Neuronal stem cell (in vitro differentiated cells): ENCODE measurements at regions not wholly inside any gene's neighbourhood (a gene's known extent, or its start where the extent isn't known, plus 50 kb on each side); places are given as distances from the start of the nearest gene placed in this dataset.

Source experiments
- DNase-seq: peaks from one replicate; pipeline ENCODE4 v3.0.0-alpha.2; 2013; ENCODE audit warnings: low spot score
- H2AFZ ChIP-seq: one replicate; pipeline ENCODE4 v1.6.1; 2013; ENCODE audit warnings: mild to moderate bottlenecking, low read length, inconsistent platforms
- H2AK5ac ChIP-seq: 2 replicates; pipeline ENCODE4 v1.6.1; 2013; ENCODE audit warnings: low read depth, mild to moderate bottlenecking, inconsistent platforms, low read length, moderate library complexity, mixed read lengths
- H2BK120ac ChIP-seq: 2 replicates; pipeline ENCODE4 v1.6.1; 2013; ENCODE audit warnings: low read depth, mild to moderate bottlenecking, inconsistent platforms, low read length, moderate library complexity, mixed read lengths
- H2BK12ac ChIP-seq: one replicate; pipeline ENCODE4 v1.6.1; 2013; ENCODE audit warnings: low read length, inconsistent platforms
- H2BK15ac ChIP-seq: 2 replicates; pipeline ENCODE4 v1.6.1; 2013; ENCODE audit warnings: mild to moderate bottlenecking, low read length, inconsistent platforms, mixed read lengths
- H2BK5ac ChIP-seq: one replicate; pipeline ENCODE4 v1.6.1; 2013; ENCODE audit warnings: inconsistent platforms, mild to moderate bottlenecking, low read length, moderate library complexity
- H3K14ac ChIP-seq: one replicate; pipeline ENCODE4 v1.6.1; 2013; ENCODE audit warnings: low read length, inconsistent platforms
- H3K18ac ChIP-seq: 2 replicates; pipeline ENCODE4 v1.6.1; 2013; ENCODE audit warnings: low read length, inconsistent platforms
- H3K23ac ChIP-seq: 2 replicates; pipeline ENCODE4 v1.6.1; 2013; ENCODE audit warnings: low read depth, mild to moderate bottlenecking, mixed read lengths, low read length, inconsistent platforms; ENCODE audit not compliant: poor library complexity
- H3K27ac ChIP-seq: replicated peaks from 3 replicates; pipeline ENCODE4 v1.5.1; 2013; ENCODE audit warnings: low read length, inconsistent platforms
- H3K27me3 ChIP-seq, 3 experiments: 2 replicates each; pipeline ENCODE4 v1.6.1; 2013; ENCODE audit warnings: low read length in 3 of 3, mild to moderate bottlenecking in 2 of 3, inconsistent platforms in 1 of 3, low read depth in 1 of 3, mixed read lengths in 1 of 3, moderate library complexity in 1 of 3; ENCODE audit not compliant: control insufficient read depth in 3 of 3, insufficient read depth in 3 of 3
- H3K36me3 ChIP-seq, 2 donors: replicated peaks in 1 of 2; 2 replicates each; pipeline ENCODE4 v1.6.1; 2013; ENCODE audit warnings: low read length in 2 of 2; ENCODE audit not compliant: control insufficient read depth in 2 of 2, insufficient read depth in 2 of 2
- H3K4ac ChIP-seq: 2 replicates; pipeline ENCODE4 v1.6.1; 2013; ENCODE audit warnings: inconsistent platforms, mild to moderate bottlenecking, low read length, moderate library complexity
- H3K4me1 ChIP-seq, 2 donors: 1 replicate in 1 of 2; 2 replicates in 1 of 2; pipeline ENCODE4 v1.6.1; 2013; ENCODE audit warnings: low read length in 2 of 2, low read depth in 1 of 2; ENCODE audit not compliant: control insufficient read depth in 2 of 2, insufficient read depth in 1 of 2
- H3K4me2 ChIP-seq: one replicate; pipeline ENCODE4 v1.6.1; 2013; ENCODE audit warnings: mild to moderate bottlenecking, low read length, inconsistent platforms; ENCODE audit not compliant: insufficient read depth, poor library complexity, severe bottlenecking
- H3K4me3 ChIP-seq, 2 donors: 2 replicates each; pipeline ENCODE4 v1.5.1; 2013; ENCODE audit warnings: low read length in 2 of 2, mild to moderate bottlenecking in 2 of 2, inconsistent platforms in 1 of 2, moderate library complexity in 1 of 2
- H3K79me1 ChIP-seq: one replicate; pipeline ENCODE4 v1.6.1; 2013; ENCODE audit warnings: low read depth, mild to moderate bottlenecking, inconsistent platforms, low read length, moderate library complexity
- H3K9ac ChIP-seq: one replicate; pipeline ENCODE4 v1.6.1; 2013; ENCODE audit warnings: mild to moderate bottlenecking, low read depth, low read length, inconsistent platforms; ENCODE audit not compliant: poor library complexity
- H3K9me3 ChIP-seq, 2 donors: replicated peaks in 1 of 2; 2 replicates each; pipeline versions ENCODE3 to v1.6.1; 2013; ENCODE audit warnings: low read length in 2 of 2, mild to moderate bottlenecking in 2 of 2, inconsistent platforms in 1 of 2, low read depth in 1 of 2, mixed read lengths in 1 of 2, moderate library complexity in 1 of 2; ENCODE audit not compliant: control insufficient read depth in 2 of 2, insufficient read depth in 1 of 2
- H4K8ac ChIP-seq: one replicate; pipeline ENCODE4 v1.6.1; 2013; ENCODE audit warnings: low read depth, mild to moderate bottlenecking, inconsistent platforms, low read length, moderate library complexity
- H4K91ac ChIP-seq: one replicate; pipeline ENCODE4 v1.6.1; 2013; ENCODE audit warnings: low read length, low read depth, mild to moderate bottlenecking, inconsistent platforms; ENCODE audit not compliant: poor library complexity
- WGBS, 2 donors: extraction: QIAGEN DNeasy Blood & Tissue Kit; methylation state at CpG; one replicate each; pipeline ENCODE4 v1.1.7; 2013; ENCODE audit warnings: missing lambda C conversion rate in 2 of 2, mixed read lengths in 1 of 2; ENCODE audit not compliant: insufficient read length in 2 of 2, insufficient replicate concordance in 1 of 2; ENCODE audit errors: extremely low coverage in 2 of 2; 5-methylcytosine and 5-hydroxymethylcytosine counted together

DNA sequence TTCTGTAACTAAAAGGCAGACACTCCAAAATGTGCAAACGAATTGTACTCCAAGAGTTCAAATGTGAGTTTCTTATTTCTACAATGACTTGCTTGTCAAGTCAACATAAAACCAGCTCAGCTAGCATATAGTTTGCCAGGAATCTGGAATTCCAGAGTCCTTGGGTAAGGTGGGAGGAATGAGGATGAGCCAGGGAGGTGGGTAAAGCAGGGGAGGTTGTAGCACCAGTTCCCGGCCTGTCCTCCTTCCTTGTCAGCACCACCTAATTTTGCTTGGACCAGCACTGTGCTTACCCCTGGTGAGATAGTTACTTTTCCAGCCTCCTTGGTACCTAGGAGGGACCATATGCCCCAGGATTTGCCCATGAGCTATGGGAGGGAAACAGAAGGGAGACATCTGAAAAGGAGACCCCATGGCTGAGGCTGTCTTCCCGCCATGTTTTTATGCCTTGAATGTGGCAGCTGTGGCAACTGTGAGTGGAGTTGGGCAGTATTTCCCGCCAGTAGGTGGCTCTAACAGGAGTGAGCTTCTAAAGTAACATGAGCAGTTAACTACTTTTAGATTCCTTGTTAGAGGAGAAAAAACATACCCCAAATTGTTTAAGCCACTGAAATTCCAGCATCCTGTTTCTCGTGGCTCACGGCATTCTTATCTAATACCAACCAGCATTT is 302.5 kb downstream of the TENT4A start:
- Histone ChIP-seq H3K27ac (no peak overlapping the region), H4K8ac (no peak overlapping the region), H4K91ac (no peak overlapping the region), H3K14ac (peak overlapping the region; percentile 10), H2BK12ac (no peak overlapping the region), H3K23ac (no peak overlapping the region), H3K36me3 (no peaks in the 10 kb centered on the region), H3K79me1 (no peaks in the 10 kb centered on the region), H2BK5ac (no peak overlapping the region), H3K4me2 (no peak overlapping the region), H3K4me3 (no peak overlapping the region), H3K18ac (no peak overlapping the region), H3K9ac (no peak overlapping the region), H3K4ac (no peak overlapping the region), H2BK120ac (no peak overlapping the region), H2AK5ac (no peak overlapping the region), H3K27me3 (peaks cover 0 to 5% (median 0%) of the 10 kb centered on the region in 3 experiments), H3K4me1 (no peaks in the 10 kb centered on the region), H2AFZ (no peak overlapping the region), H2BK15ac (no peak overlapping the region), H3K9me3 (no peaks in the 10 kb centered on the region)
- no peak for DNase-seq
- WGBS, 2 donors: no CpG with 5 or more reads among the region's 6 CpGs

- no peak overlapping the region for H3K23ac ChIP-seq
- no peak overlapping the region for H3K9ac ChIP-seq
- WGBS, 2 donors: no CpG with 5 or more reads among the region's 10 CpGs
- H4K8ac ChIP-seq: no peak overlapping the region
- H2AK5ac ChIP-seq: peak overlapping the region; percentile 91
- no peaks in the 10 kb centered on the region for H3K36me3 ChIP-seq
- H3K27me3 ChIP-seq: peaks cover 0 to 5% (median 0%) of the 10 kb centered on the region in 3 experiments
- no peak overlapping the region for H3K4me2 ChIP-seq
- no peaks in the 10 kb centered on the region for H3K4me1 ChIP-seq
- no peak overlapping the region for H3K14ac ChIP-seq
- no peak overlapping the region for H2AFZ ChIP-seq
- H3K4ac ChIP-seq: no peak overlapping the region
- H2BK15ac ChIP-seq: no peak overlapping the region
- no peak overlapping the region for H3K27ac ChIP-seq
- H2BK120ac ChIP-seq: no peak overlapping the region
- H3K79me1 ChIP-seq: no peaks in the 10 kb centered on the region
- no peak overlapping the region for H2BK5ac ChIP-seq
- no peak for DNase-seq
- peaks cover under 1 to 3% of the 10 kb centered on the region in 2 donors for H3K9me3 ChIP-seq
- H3K4me3 ChIP-seq: no peak overlapping the region
- no peak overlapping the region for H2BK12ac ChIP-seq
- H3K18ac ChIP-seq: peak overlapping the region; percentile 82
- no peak overlapping the region for H4K91ac ChIP-seq
Observed at GRCh38 chr5:7016999-7017747, 303.9 kb downstream of the TENT4A start.

GRCh38 chr5:7018198-7018597 is 305.0 kb downstream of the TENT4A start:
- Histone ChIP-seq H3K79me1 (no peaks in the 10 kb centered on the region), H2BK5ac (no peak overlapping the region)

DNA sequence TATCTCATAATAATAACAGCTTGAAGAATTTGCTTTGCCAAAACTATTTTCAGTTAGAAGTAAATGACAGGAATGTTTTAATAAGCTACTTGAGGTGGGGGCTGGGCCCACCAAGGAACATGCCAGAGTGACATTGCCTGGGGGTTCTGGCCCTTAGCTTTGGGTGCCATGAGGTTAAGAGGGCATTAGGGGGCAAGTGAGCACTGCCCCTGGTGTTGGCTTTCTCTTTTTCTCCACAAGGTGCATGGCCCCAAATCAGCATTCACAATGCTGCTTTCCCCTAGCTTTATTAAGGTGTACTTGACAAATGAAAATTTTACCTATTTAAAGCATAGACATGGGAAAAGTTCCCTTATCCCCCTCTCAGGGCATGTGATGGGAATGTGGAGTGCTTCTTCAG is 305.4 kb downstream of the TENT4A start:
- H3K79me1 ChIP-seq: no peaks in the 10 kb centered on the region
- no peak overlapping the region for H2BK120ac ChIP-seq
- peaks cover 9 to 10% of the 10 kb centered on the region in 2 donors for H3K9me3 ChIP-seq
- H2AFZ ChIP-seq: no peak overlapping the region
- no peak overlapping the region for H3K14ac ChIP-seq
- H3K9ac ChIP-seq: no peak overlapping the region
- H3K27ac ChIP-seq: no peak overlapping the region
- no peak overlapping the region for H2BK5ac ChIP-seq
- H3K4ac ChIP-seq: no peak overlapping the region
- no peak for DNase-seq
- no peak overlapping the region for H2BK12ac ChIP-seq
- no peak overlapping the region for H2AK5ac ChIP-seq
- no peak overlapping the region for H3K4me3 ChIP-seq
- H4K8ac ChIP-seq: no peak overlapping the region
- H3K4me1 ChIP-seq: no peaks in the 10 kb centered on the region
- no peak overlapping the region for H3K18ac ChIP-seq
- H2BK15ac ChIP-seq: no peak overlapping the region
- no peaks in the 10 kb centered on the region for H3K36me3 ChIP-seq
- H3K23ac ChIP-seq: no peak overlapping the region
- no peak overlapping the region for H4K91ac ChIP-seq
- H3K4me2 ChIP-seq: no peak overlapping the region
- H3K27me3 ChIP-seq: peaks cover 0 to 5% (median 0%) of the 10 kb centered on the region in 3 experiments

More at GRCh38 chr5:7018198-7018597, 305.0 kb downstream of the TENT4A start:
- no peak for DNase-seq
- Histone ChIP-seq H3K14ac (no peak overlapping the region), H3K27me3 (peaks cover 0 to 5% (median 0%) of the 10 kb centered on the region in 3 experiments), H3K18ac (no peak overlapping the region), H3K23ac (no peak overlapping the region), H3K36me3 (no peaks in the 10 kb centered on the region), H2BK15ac (no peak overlapping the region), H3K4me2 (no peak overlapping the region), H3K4ac (no peak overlapping the region), H3K4me3 (no peak overlapping the region), H2AK5ac (no peak overlapping the region), H3K27ac (no peak overlapping the region), H2BK120ac (no peak overlapping the region), H4K8ac (no peak overlapping the region), H2AFZ (no peak overlapping the region), H3K9ac (no peak overlapping the region), H4K91ac (no peak overlapping the region), H3K4me1 (no peaks in the 10 kb centered on the region), H2BK12ac (no peak overlapping the region), H3K9me3 (peaks cover 9 to 10% of the 10 kb centered on the region in 2 donors)
- WGBS, 2 donors: no CpG with 5 or more reads among the region's 5 CpGs
